Hepatocyte (in vitro differentiated cells): ENCODE measurements at regions not wholly inside any gene's neighbourhood (a gene's known extent, or its start where the extent isn't known, plus 50 kb on each side); places are given as distances from the start of the nearest gene placed in this dataset.
"Not testable (repeated sequence)": the region's sequence is repeated elsewhere in the genome, so short reads cannot be mapped to it uniquely, and the experiment has no call there.

Experiments used
- DNase-seq: peaks from one replicate; pipeline ENCODE4 v3.0.0-alpha.2; 2016; ENCODE audit warnings: low spot score
- H2AFZ ChIP-seq: fragments of 200-600 bp; sonication (generic); 2 replicates; pipeline ENCODE4 v1.6.0; 2016; ENCODE audit warnings: antibody characterized with exemption, mild to moderate bottlenecking
- H3K27ac ChIP-seq: fragments of 200-600 bp; sonication (generic); 2 replicates; pipeline ENCODE4 v1.5.1; 2016; ENCODE audit warnings: mild to moderate bottlenecking
- H3K27me3 ChIP-seq: fragments of 200-600 bp; sonication (generic); 2 replicates; pipeline ENCODE4 v1.6.1; 2016
- H3K36me3 ChIP-seq: fragments of 200-600 bp; sonication (generic); replicated peaks from 2 replicates; pipeline ENCODE4 v1.5.1; 2016; ENCODE audit warnings: low read depth; ENCODE audit not compliant: insufficient read depth
- H3K4me1 ChIP-seq: fragments of 200-600 bp; sonication (generic); 2 replicates; pipeline ENCODE4 v1.5.1; 2016; ENCODE audit warnings: mild to moderate bottlenecking, moderate library complexity; ENCODE audit not compliant: insufficient read depth
- H3K4me2 ChIP-seq: fragments of 200-600 bp; sonication (generic); 2 replicates; pipeline ENCODE4 v1.6.0; 2016
- H3K4me3 ChIP-seq: fragments of 200-600 bp; sonication (generic); 2 replicates; pipeline ENCODE4 v1.5.1; 2016; ENCODE audit warnings: mild to moderate bottlenecking
- H3K79me2 ChIP-seq: fragments of 200-600 bp; sonication (generic); 2 replicates; pipeline ENCODE4 v1.6.0; 2017; ENCODE audit warnings: mild to moderate bottlenecking
- H3K9me2 ChIP-seq: fragments of 200-600 bp; sonication (generic); replicated peaks from 2 replicates; pipeline ENCODE4 v1.6.0; 2017; ENCODE audit warnings: mild to moderate bottlenecking; ENCODE audit not compliant: insufficient read depth
- H3K9me3 ChIP-seq: fragments of 200-600 bp; sonication (generic); 2 replicates; pipeline ENCODE4 v1.5.1; 2016; ENCODE audit warnings: low read depth, mild to moderate bottlenecking
- H4K20me1 ChIP-seq: fragments of 200-600 bp; sonication (generic); 2 replicates; pipeline ENCODE4 v1.6.0; 2016; ENCODE audit warnings: mild to moderate bottlenecking; ENCODE audit not compliant: insufficient read depth, poor library complexity, severe bottlenecking
- CTCF ChIP-seq: fragments of 200-600 bp; sonication (generic); IDR thresholded peaks from 2 replicates; pipeline ENCODE4 v1.5.1; 2016; ENCODE audit warnings: antibody characterized with exemption, mild to moderate bottlenecking; ENCODE audit not compliant: poor library complexity
- EZH2 ChIP-seq: fragments of 200-600 bp; sonication (generic); IDR thresholded peaks from 2 replicates; pipeline ENCODE4 v1.6.1; 2016; ENCODE audit warnings: antibody characterized with exemption, mild to moderate bottlenecking, borderline replicate concordance
- EZH2phosphoT487 ChIP-seq: fragments of 200-600 bp; sonication (generic); IDR thresholded peaks from one replicate; pipeline ENCODE4 v1.6.1; 2018; ENCODE audit warnings: antibody characterized with exemption, mild to moderate bottlenecking, low read depth, moderate library complexity; ENCODE audit not compliant: unreplicated experiment, severe bottlenecking
- WGBS: methylation state at CpG from one replicate; pipeline ENCODE4 v1.1.6; 2016; ENCODE audit warnings: low lambda C conversion rate; ENCODE audit errors: missing lambda C conversion rate; 5-methylcytosine and 5-hydroxymethylcytosine counted together

- DNase-seq: no peak
- TF ChIP-seq EZH2phosphoT487: no peak
- no peak for TF ChIP-seq EZH2
- TF ChIP-seq CTCF: no peak
- Histone ChIP-seq H3K79me2 (no peaks in the 10 kb centered on the region), H3K9me3 (no peaks in the 10 kb centered on the region), H3K4me3 (no peak overlapping the region), H3K27me3 (no peaks in the 10 kb centered on the region), H4K20me1 (no peaks in the 10 kb centered on the region), H3K4me1 (peaks cover 7% of the 10 kb centered on the region), H2AFZ (no peak overlapping the region), H3K4me2 (no peak overlapping the region), H3K27ac (no peak overlapping the region), H3K36me3 (no peaks in the 10 kb centered on the region), H3K9me2 (no peaks in the 10 kb centered on the region)
- 84% methylated on average over 13 of the region's 13 CpGs for WGBS
These were observed 121.9 kb upstream of the SULF2 start for GRCh38 chr20:47907031-47907675.

- Histone ChIP-seq H3K27ac (no peak overlapping the region), H3K9me2 (no peaks in the 10 kb centered on the region), H3K4me1 (peaks cover 1% of the 10 kb centered on the region), H4K20me1 (no peaks in the 10 kb centered on the region), H3K79me2 (no peaks in the 10 kb centered on the region), H2AFZ (no peak overlapping the region), H3K4me2 (no peak overlapping the region), H3K36me3 (no peaks in the 10 kb centered on the region), H3K4me3 (no peak overlapping the region), H3K9me3 (no peaks in the 10 kb centered on the region), H3K27me3 (no peaks in the 10 kb centered on the region)
- 86% methylated on average over 12 of the region's 12 CpGs for WGBS
- TF ChIP-seq EZH2phosphoT487 (no peak), EZH2 (no peak), CTCF (no peak)
- no peak for DNase-seq
These were observed 121.0 kb upstream of the SULF2 start for GRCh38 chr20:47906348-47906660.

- no peak for TF ChIP-seq CTCF
- TF ChIP-seq EZH2: no peak
- TF ChIP-seq EZH2phosphoT487: no peak
These were observed 120.5 kb upstream of the SULF2 start for GRCh38 chr20:47905628-47906347.

GRCh38 chr20:47903009-47903408 lies 117.7 kb upstream of the SULF2 start:
- not testable (repeated sequence) for H2AFZ ChIP-seq, H3K27ac ChIP-seq, H4K20me1 ChIP-seq, DNase-seq, H3K36me3 ChIP-seq, H3K4me1 ChIP-seq, H3K79me2 ChIP-seq, H3K9me2 ChIP-seq, H3K4me2 ChIP-seq, H3K27me3 ChIP-seq, H3K9me3 ChIP-seq, H3K4me3 ChIP-seq
- WGBS: 67% methylated on average over 2 of the region's 3 CpGs

More at GRCh38 chr20:47905628-47906347, 120.5 kb upstream of the SULF2 start:
- H3K4me3 ChIP-seq: no peak overlapping the region
- H3K4me2 ChIP-seq: no peak overlapping the region
- no peak overlapping the region for H3K27ac ChIP-seq
- no peak for DNase-seq
- H3K9me3 ChIP-seq: no peaks in the 10 kb centered on the region
- H3K36me3 ChIP-seq: no peaks in the 10 kb centered on the region
- H4K20me1 ChIP-seq: no peaks in the 10 kb centered on the region
- H3K79me2 ChIP-seq: no peaks in the 10 kb centered on the region
- 93% methylated on average over 17 of the region's 18 CpGs for WGBS
- no peaks in the 10 kb centered on the region for H3K27me3 ChIP-seq
- no peaks in the 10 kb centered on the region for H3K4me1 ChIP-seq
- H2AFZ ChIP-seq: no peak overlapping the region
- H3K9me2 ChIP-seq: no peaks in the 10 kb centered on the region

- not testable (repeated sequence) for H3K9me2 ChIP-seq, H3K27ac ChIP-seq, H2AFZ ChIP-seq, H3K4me2 ChIP-seq, H3K36me3 ChIP-seq, H3K9me3 ChIP-seq, H3K4me3 ChIP-seq, H4K20me1 ChIP-seq, H3K27me3 ChIP-seq, H3K79me2 ChIP-seq, H3K4me1 ChIP-seq, DNase-seq
- WGBS: no CpG with 5 or more reads among the region's 7 CpGs
These were observed 114.0 kb upstream of the SULF2 start for GRCh38 chr20:47899313-47899712.
